ENCODE measurements at regions not wholly inside any gene's neighbourhood (a gene's known extent, or its start where the extent isn't known, plus 50 kb on each side); places are given as distances from the start of the nearest gene placed in this dataset.
A peak's percentile ranks its signal among the peaks of the same experiment; 100 is the strongest.

GRCh38 chr12:30515351-30515750, 180.3 kb downstream of the IPO8 start:
- H2AFZ ChIP-seq, result no peak overlapping the region
- H3K4me2 ChIP-seq, result no peak overlapping the region
- no peak for TF ChIP-seq EZH2phosphoT487 (IDR thresholded peaks at IDR 0.05; ENCODE audit: low read depth, severe bottlenecking, unreplicated experiment)
- TF ChIP-seq, protein P1, sequence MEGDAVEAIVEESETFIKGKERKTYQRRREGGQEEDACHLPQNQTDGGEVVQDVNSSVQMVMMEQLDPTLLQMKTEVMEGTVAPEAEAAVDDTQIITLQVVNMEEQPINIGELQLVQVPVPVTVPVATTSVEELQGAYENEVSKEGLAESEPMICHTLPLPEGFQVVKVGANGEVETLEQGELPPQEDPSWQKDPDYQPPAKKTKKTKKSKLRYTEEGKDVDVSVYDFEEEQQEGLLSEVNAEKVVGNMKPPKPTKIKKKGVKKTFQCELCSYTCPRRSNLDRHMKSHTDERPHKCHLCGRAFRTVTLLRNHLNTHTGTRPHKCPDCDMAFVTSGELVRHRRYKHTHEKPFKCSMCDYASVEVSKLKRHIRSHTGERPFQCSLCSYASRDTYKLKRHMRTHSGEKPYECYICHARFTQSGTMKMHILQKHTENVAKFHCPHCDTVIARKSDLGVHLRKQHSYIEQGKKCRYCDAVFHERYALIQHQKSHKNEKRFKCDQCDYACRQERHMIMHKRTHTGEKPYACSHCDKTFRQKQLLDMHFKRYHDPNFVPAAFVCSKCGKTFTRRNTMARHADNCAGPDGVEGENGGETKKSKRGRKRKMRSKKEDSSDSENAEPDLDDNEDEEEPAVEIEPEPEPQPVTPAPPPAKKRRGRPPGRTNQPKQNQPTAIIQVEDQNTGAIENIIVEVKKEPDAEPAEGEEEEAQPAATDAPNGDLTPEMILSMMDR (IDR thresholded peaks at IDR 0.05; ENCODE audit: poor library complexity), result peak; percentile 62
- H3K4me3 ChIP-seq, result no peak overlapping the region
- H3K9me3 ChIP-seq (ENCODE audit: low read depth), result no peaks in the 10 kb centered on the region
- H3K27ac ChIP-seq, result no peak overlapping the region
- H3K9me2 ChIP-seq (replicated peaks; ENCODE audit: insufficient read depth), result no peaks in the 10 kb centered on the region
- WGBS (ENCODE audit: low lambda C conversion rate, missing lambda C conversion rate), result 50% methylated on average over 2 of the region's 2 CpGs
- H4K20me1 ChIP-seq (ENCODE audit: insufficient read depth, poor library complexity, severe bottlenecking), result no peaks in the 10 kb centered on the region
- no peaks in the 10 kb centered on the region for H3K36me3 ChIP-seq (replicated peaks; ENCODE audit: insufficient read depth, low read depth)
- no peaks in the 10 kb centered on the region for H3K4me1 ChIP-seq (ENCODE audit: insufficient read depth)
- peak; percentile 30 for DNase-seq (ENCODE audit: low spot score)
- no peaks in the 10 kb centered on the region for H3K79me2 ChIP-seq
- no peaks in the 10 kb centered on the region for H3K27me3 ChIP-seq

- Histone ChIP-seq H3K4me3 (no peak overlapping the region), H3K4me2 (no peak overlapping the region), H4K20me1 (ENCODE audit: insufficient read depth, poor library complexity, severe bottlenecking) (no peaks in the 10 kb centered on the region), H3K9me2 (replicated peaks; ENCODE audit: insufficient read depth) (no peaks in the 10 kb centered on the region), H2AFZ (no peak overlapping the region), H3K27ac (no peak overlapping the region), H3K9me3 (ENCODE audit: low read depth) (no peaks in the 10 kb centered on the region), H3K27me3 (no peaks in the 10 kb centered on the region), H3K4me1 (ENCODE audit: insufficient read depth) (no peaks in the 10 kb centered on the region), H3K79me2 (no peaks in the 10 kb centered on the region), H3K36me3 (replicated peaks; ENCODE audit: insufficient read depth, low read depth) (no peaks in the 10 kb centered on the region)
- TF ChIP-seq, protein P1 (IDR thresholded peaks at IDR 0.05; ENCODE audit: poor library complexity), result no peak
- TF ChIP-seq EZH2 (IDR thresholded peaks at IDR 0.05; ENCODE audit: borderline replicate concordance) (no peak), EZH2phosphoT487 (IDR thresholded peaks at IDR 0.05; ENCODE audit: low read depth, severe bottlenecking, unreplicated experiment) (no peak)
- DNase-seq (ENCODE audit: low spot score), result no peak
- 56% methylated on average over 5 of the region's 5 CpGs for WGBS (ENCODE audit: low lambda C conversion rate, missing lambda C conversion rate)
Observed at GRCh38 chr12:30514666-30515065, 181.0 kb downstream of the IPO8 start.

DNA sequence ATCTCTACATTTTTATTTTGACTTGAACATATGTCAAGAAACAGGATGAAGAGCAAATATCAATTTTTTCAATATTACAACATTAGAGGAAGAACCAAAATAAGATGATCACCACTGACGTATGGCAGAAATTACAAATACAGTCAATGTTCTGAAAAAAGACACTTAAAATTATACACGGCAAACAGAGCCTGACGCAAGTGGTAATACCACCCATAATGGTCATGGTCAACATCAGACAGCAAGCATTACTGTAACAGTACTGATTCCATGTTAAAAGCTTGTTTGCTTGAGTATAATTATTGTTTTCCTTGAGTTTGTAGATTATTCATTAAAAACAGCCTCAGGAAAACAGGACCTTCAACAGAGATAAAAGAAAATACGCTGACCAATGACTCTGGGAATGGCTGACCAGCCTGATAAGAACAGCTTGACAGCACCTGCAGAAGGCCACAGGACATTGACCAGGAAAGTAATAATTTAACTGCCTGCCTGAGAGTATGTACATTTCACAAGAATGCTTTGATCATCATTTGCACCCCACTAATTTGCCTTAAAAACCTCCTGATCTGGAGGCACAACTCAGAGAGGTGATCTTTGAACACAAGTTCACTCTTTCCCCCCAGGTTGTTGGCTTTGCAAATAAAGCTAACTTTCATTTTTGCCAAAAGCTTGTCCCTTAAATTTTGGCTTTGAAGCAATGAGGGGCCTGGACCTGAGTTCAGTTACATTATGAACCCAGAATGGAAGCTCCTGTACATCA, 187.3 kb downstream of the IPO8 start:
- H3K4me3 ChIP-seq, result no peak overlapping the region
- 65% methylated on average over 4 of the region's 4 CpGs for WGBS (ENCODE audit: low lambda C conversion rate, missing lambda C conversion rate)
- H3K9me2 ChIP-seq (replicated peaks; ENCODE audit: insufficient read depth), result no peaks in the 10 kb centered on the region
- peaks cover 16% of the 10 kb centered on the region for H3K4me1 ChIP-seq (ENCODE audit: insufficient read depth)
- TF ChIP-seq EZH2phosphoT487 (IDR thresholded peaks at IDR 0.05; ENCODE audit: low read depth, severe bottlenecking, unreplicated experiment) (no peak), EZH2 (IDR thresholded peaks at IDR 0.05; ENCODE audit: borderline replicate concordance) (no peak)
- TF ChIP-seq, protein P1 (IDR thresholded peaks at IDR 0.05; ENCODE audit: poor library complexity), result no peak
- no peak overlapping the region for H2AFZ ChIP-seq
- H3K36me3 ChIP-seq (replicated peaks; ENCODE audit: insufficient read depth, low read depth), result no peaks in the 10 kb centered on the region
- no peaks in the 10 kb centered on the region for H3K27me3 ChIP-seq
- H3K9me3 ChIP-seq (ENCODE audit: low read depth), result no peaks in the 10 kb centered on the region
- no peaks in the 10 kb centered on the region for H3K79me2 ChIP-seq
- no peak for DNase-seq (ENCODE audit: low spot score)
- no peak overlapping the region for H3K4me2 ChIP-seq
- H3K27ac ChIP-seq, result no peak overlapping the region
- no peaks in the 10 kb centered on the region for H4K20me1 ChIP-seq (ENCODE audit: insufficient read depth, poor library complexity, severe bottlenecking)
